ENCODE measurements at regions not wholly inside any gene's neighbourhood (a gene's known extent, or its start where the extent isn't known, plus 50 kb on each side); places are given as distances from the start of the nearest gene placed in this dataset.

DNA sequence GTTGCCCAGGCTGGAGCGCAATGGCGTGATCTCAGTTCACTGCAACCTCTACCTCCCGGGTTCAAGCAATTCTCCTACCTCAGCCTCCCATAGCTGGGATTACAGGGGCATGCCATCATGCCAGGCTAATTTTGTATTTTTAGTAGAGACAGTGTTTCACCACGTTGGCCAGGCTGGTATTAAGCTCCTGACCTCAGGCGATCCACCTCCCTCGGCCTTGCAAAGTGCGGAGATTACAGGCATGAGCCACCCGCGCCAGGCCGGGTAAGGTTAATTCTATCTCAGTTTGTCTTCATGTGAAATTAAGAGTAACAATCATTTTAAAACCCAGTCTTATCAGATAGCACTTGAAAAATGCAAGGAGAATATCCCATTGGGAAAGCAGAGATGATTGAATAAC is 1681.7 kb upstream of the DDX18 start:
- dilution Hi-C loops (cut with MboI; ENCODE audit: extremely low pct_ligation_motif_present, low sequenced_read_pairs), result no loop called here
- intact Hi-C loops (cut with micrococcal nuclease), result no loop called here
- H3K9me1 ChIP-seq (replicated peaks; ENCODE audit: control insufficient read depth, extremely low read depth, insufficient read depth, low read length), result no peaks in the 10 kb centered on the region

DNA sequence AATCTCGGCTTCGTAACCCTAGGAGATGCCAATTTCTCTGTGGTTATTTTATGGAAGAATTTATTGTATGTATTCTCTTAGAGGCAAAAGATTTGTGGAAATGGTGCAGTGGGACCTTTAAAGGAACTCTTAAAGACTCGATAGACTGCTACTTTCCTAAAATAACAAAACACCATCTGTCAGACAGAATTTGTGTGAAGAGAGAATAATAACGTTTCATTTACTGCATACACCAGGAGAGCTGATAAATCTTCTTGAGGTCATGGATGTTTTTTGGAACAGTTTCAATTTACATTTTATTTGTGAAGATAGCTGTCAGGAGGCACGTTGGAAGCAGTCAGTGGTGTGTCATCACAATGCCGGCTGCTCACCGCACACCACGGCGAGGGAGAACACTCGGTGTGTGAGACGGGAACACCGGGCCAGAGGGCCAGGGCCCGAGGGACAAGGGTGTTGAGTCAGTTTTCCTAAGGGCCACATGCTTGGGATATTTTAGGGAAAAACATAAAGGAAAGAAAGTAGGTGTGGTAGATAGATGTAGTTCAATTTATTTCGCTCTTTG is 1681.0 kb upstream of the DDX18 start:
- ChIA-PET CTCF (no interaction called here), POLR2A (no interaction called here)
- intact Hi-C loops (cut with micrococcal nuclease) (no loop called here), dilution Hi-C loops (cut with MboI; ENCODE audit: extremely low pct_ligation_motif_present, low sequenced_read_pairs) (no loop called here)
- FAIRE-seq (no peak), DNase-seq (ENCODE audit: low read depth, low spot score) (no peak)
- H4K20me1 ChIP-seq (replicated peaks; ENCODE audit: control insufficient read depth, extremely low read depth, insufficient read depth, low read length), result no peaks in the 10 kb centered on the region
- H3K27ac ChIP-seq (ENCODE audit: insufficient read depth, low read depth, low read length), result no peak overlapping the region
- H3K9me1 ChIP-seq (replicated peaks; ENCODE audit: control insufficient read depth, extremely low read depth, insufficient read depth, low read length), result no peaks in the 10 kb centered on the region
- no peaks in the 10 kb centered on the region for H3K79me2 ChIP-seq (ENCODE audit: control insufficient read depth, insufficient read depth, low read length)
- BruUV-seq (replicated peaks), result no TSS peak
- H3K36me3 ChIP-seq (ENCODE audit: control insufficient read depth in 2 of 2, extremely low read depth in 1 of 2, insufficient read depth in 2 of 2, low read length in 2 of 2), result no peaks in the 10 kb centered on the region
- H3K9me3 ChIP-seq (replicated peaks; ENCODE audit: control insufficient read depth, insufficient read depth, low read length), result peaks cover 3% of the 10 kb centered on the region
- no peaks in the 10 kb centered on the region for H3K27me3 ChIP-seq (ENCODE audit: control insufficient read depth in 2 of 2, insufficient read depth in 2 of 2, low read length in 2 of 2)
- H2AFZ ChIP-seq (ENCODE audit: low read depth, low read length), result no peak overlapping the region
- no peak overlapping the region for H3K4me2 ChIP-seq (ENCODE audit: insufficient read depth, low read length)
- no peak overlapping the region for H3K9ac ChIP-seq (replicated peaks; ENCODE audit: extremely low read depth, insufficient read depth, low read length)
- H3K4me1 ChIP-seq (ENCODE audit: control insufficient read depth, extremely low read depth, insufficient read depth, low read length), result no peaks in the 10 kb centered on the region
- TF ChIP-seq EZH2 (IDR thresholded peaks at IDR 0.05; ENCODE audit: borderline replicate concordance, low read depth, low read length, severe bottlenecking), result no peak
- TF ChIP-seq JUN (IDR thresholded peaks at IDR 0.05; ENCODE audit: borderline replicate concordance, insufficient read depth, insufficient read length, low read depth), result no peak
- TF ChIP-seq, protein P1, sequence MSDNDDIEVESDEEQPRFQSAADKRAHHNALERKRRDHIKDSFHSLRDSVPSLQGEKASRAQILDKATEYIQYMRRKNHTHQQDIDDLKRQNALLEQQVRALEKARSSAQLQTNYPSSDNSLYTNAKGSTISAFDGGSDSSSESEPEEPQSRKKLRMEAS (IDR thresholded peaks at IDR 0.05; ENCODE audit: insufficient read depth, insufficient read length), result no peak
- TF ChIP-seq POLR2A (IDR thresholded peaks at IDR 0.05; ENCODE audit: low read depth, low read length), result no peak
- no peak for TF ChIP-seq GATA2 (IDR thresholded peaks at IDR 0.05; ENCODE audit: insufficient read depth, insufficient read length, low read depth, low read length)
- no peak for TF ChIP-seq MYC (IDR thresholded peaks at IDR 0.05; ENCODE audit: low read depth, low read length)
- TF ChIP-seq FOS (IDR thresholded peaks at IDR 0.05; ENCODE audit: borderline replicate concordance, insufficient read depth, low read length), result no peak
- no peak for TF ChIP-seq POLR2AphosphoS5 (IDR thresholded peaks at IDR 0.05; ENCODE audit: insufficient read depth, low read depth, low read length)
- TF ChIP-seq, protein P2, sequence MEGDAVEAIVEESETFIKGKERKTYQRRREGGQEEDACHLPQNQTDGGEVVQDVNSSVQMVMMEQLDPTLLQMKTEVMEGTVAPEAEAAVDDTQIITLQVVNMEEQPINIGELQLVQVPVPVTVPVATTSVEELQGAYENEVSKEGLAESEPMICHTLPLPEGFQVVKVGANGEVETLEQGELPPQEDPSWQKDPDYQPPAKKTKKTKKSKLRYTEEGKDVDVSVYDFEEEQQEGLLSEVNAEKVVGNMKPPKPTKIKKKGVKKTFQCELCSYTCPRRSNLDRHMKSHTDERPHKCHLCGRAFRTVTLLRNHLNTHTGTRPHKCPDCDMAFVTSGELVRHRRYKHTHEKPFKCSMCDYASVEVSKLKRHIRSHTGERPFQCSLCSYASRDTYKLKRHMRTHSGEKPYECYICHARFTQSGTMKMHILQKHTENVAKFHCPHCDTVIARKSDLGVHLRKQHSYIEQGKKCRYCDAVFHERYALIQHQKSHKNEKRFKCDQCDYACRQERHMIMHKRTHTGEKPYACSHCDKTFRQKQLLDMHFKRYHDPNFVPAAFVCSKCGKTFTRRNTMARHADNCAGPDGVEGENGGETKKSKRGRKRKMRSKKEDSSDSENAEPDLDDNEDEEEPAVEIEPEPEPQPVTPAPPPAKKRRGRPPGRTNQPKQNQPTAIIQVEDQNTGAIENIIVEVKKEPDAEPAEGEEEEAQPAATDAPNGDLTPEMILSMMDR (IDR thresholded peaks at IDR 0.05; ENCODE audit: extremely low read depth in 1 of 2, insufficient read depth in 1 of 2, low read depth in 1 of 2, low read length in 2 of 2), result no peak
- no peak overlapping the region for H3K4me3 ChIP-seq (replicated peaks in 1 of 3; ENCODE audit: insufficient read depth in 1 of 3, low read depth in 1 of 3, low read length in 3 of 3)

More for the DNA sequence above, 1681.7 kb upstream of the DDX18 start:
- Histone ChIP-seq H4K20me1 (replicated peaks; ENCODE audit: control insufficient read depth, extremely low read depth, insufficient read depth, low read length) (no peaks in the 10 kb centered on the region), H3K4me2 (ENCODE audit: insufficient read depth, low read length) (no peak overlapping the region), H2AFZ (ENCODE audit: low read depth, low read length) (no peak overlapping the region), H3K79me2 (ENCODE audit: control insufficient read depth, insufficient read depth, low read length) (no peaks in the 10 kb centered on the region), H3K9ac (replicated peaks; ENCODE audit: extremely low read depth, insufficient read depth, low read length) (no peak overlapping the region), H3K27ac (ENCODE audit: insufficient read depth, low read depth, low read length) (no peak overlapping the region), H3K4me1 (ENCODE audit: control insufficient read depth, extremely low read depth, insufficient read depth, low read length) (no peaks in the 10 kb centered on the region), H3K36me3 (ENCODE audit: control insufficient read depth in 2 of 2, extremely low read depth in 1 of 2, insufficient read depth in 2 of 2, low read length in 2 of 2) (no peaks in the 10 kb centered on the region), H3K4me3 (replicated peaks in 1 of 3; ENCODE audit: insufficient read depth in 1 of 3, low read depth in 1 of 3, low read length in 3 of 3) (no peak overlapping the region), H3K27me3 (ENCODE audit: control insufficient read depth in 2 of 2, insufficient read depth in 2 of 2, low read length in 2 of 2) (no peaks in the 10 kb centered on the region), H3K9me3 (replicated peaks; ENCODE audit: control insufficient read depth, insufficient read depth, low read length) (peaks cover 3% of the 10 kb centered on the region)
- no peak for FAIRE-seq
- BruUV-seq (replicated peaks), result no TSS peak
- no peak for DNase-seq (ENCODE audit: low read depth, low spot score)
- POLR2A ChIA-PET, result no interaction called here
- CTCF ChIA-PET, result no interaction called here
- no peak for TF ChIP-seq POLR2AphosphoS5 (IDR thresholded peaks at IDR 0.05; ENCODE audit: insufficient read depth, low read depth, low read length)
- TF ChIP-seq GATA2 (IDR thresholded peaks at IDR 0.05; ENCODE audit: insufficient read depth, insufficient read length, low read depth, low read length), result no peak
- TF ChIP-seq, protein P2 (IDR thresholded peaks at IDR 0.05; ENCODE audit: extremely low read depth in 1 of 2, insufficient read depth in 1 of 2, low read depth in 1 of 2, low read length in 2 of 2), result no peak
- TF ChIP-seq FOS (IDR thresholded peaks at IDR 0.05; ENCODE audit: borderline replicate concordance, insufficient read depth, low read length), result no peak
- no peak for TF ChIP-seq MYC (IDR thresholded peaks at IDR 0.05; ENCODE audit: low read depth, low read length)
